GM21786 (cell line): ENCODE measurements at regions not wholly inside any gene's neighbourhood (a gene's known extent, or its start where the extent isn't known, plus 50 kb on each side); places are given as distances from the start of the nearest gene placed in this dataset.
A peak's percentile ranks its signal among the peaks of the same experiment; 100 is the strongest.

Source experiments
- ATAC-seq: cut with Tn5 transposase; IDR thresholded peaks from one replicate; pipeline ENCODE4 v1.9.1; 2021; ENCODE audit not compliant: unreplicated experiment

DNA sequence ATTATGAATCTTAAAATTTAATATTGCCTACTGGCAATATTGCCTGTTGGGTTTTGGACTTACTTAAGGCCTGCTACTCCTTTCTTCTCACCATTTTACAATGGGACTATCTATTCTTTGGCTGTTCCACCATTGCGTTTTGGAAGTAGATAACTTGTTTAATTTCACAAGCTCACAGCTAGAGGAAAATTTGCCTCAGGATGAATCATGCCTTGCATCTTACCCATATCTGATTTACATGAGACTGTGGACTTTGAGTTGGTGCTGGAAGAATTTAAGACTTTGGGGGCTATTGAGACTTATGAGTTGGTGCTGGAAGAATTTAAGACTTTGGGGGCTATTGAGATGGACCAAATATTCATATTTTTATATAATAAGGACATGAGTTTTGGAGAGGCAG lies 662.6 kb downstream of the METTL15 start:
- ATAC-seq, result no peak

DNA sequence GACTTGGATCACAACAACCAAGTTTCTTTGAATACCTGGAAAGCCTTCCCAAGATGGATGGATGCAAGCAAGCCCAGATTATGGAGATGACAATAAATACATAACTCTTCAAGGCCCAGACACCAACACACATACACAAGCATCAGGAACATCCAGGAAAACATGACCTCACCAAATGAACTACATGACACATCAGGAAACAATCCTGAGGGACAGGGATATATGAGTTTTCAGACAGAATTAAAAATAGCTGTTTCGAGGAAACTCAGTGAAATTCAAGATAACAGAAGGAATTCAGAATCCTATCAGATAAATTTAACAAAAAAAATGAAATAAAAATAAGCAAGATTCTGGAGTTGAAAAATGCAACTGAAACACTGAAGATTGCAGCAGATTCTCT lies 659.4 kb downstream of the METTL15 start:
- ATAC-seq, result no peak

GRCh38 chr11:28763876-28764275 lies 655.7 kb downstream of the METTL15 start:
- no peak for ATAC-seq

- no peak for ATAC-seq
Observed at GRCh38 chr11:28763151-28763550, 655.0 kb downstream of the METTL15 start.

GRCh38 chr11:28760676-28761390 lies 652.6 kb downstream of the METTL15 start:
- ATAC-seq, result no peak

DNA sequence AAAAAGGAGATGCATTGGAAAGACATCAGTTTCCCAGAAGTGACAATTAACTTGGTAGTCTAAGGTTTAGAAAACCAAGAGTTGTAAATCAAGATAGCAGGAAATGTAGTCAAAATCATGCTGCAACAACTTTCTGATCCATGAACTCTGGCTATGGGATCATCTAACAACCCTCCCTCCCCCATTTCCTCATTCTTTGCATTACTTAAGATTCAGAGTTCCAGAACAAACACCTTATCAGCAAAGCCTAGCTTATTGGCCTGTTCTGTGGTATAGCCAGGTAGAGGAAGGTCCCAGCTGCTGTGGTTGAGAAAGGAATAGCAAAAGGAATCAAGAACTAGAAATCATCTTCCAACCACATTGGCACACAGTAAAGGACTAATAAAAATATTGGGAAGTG lies 651.1 kb downstream of the METTL15 start:
- ATAC-seq, result no peak

- no peak for ATAC-seq
Observed at GRCh38 chr11:28757725-28758515, 649.7 kb downstream of the METTL15 start.

DNA sequence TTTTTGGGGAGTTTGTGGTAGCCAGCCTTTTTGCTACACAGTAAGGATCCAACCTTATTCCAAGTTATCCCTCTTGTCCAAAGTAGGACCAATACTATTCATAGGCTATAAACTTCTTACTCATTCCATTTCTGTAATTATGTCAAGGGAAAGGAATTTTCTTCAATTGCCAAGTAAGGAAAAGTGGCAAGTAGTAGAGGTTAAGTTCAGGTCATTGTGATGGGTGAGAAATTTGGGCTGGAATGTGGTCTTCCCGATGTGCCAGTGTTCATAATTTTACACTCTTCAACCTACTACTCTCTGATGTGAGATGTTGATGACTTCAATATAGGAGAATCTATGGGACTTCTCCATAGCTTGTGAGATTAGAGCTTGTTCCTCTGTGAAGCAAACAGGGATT lies 648.8 kb downstream of the METTL15 start:
- no peak for ATAC-seq

DNA sequence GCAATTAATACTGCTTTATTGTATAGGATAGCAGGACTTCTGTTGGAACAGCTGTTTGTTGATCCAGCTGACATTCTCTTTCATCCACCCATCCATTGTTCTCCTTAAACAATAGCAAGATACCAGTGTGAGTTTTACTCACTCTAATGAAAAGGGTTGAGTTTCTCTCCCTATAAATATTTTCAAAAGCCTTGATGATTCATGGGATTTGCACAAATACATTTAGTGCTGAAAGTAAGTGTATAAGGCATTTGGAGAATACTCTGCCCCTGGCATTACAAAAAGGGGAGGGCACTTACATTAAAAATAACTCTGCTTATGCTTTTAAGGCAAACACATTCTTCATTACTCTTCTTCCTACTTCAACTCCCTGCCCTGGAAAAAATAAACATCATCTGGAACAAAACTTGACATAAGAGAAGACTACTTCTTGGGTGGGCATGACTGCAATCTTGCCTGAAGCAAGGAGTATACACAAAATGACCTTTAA lies 634.9 kb downstream of the METTL15 start:
- ATAC-seq, result no peak

- no peak for ATAC-seq
Observed at GRCh38 chr11:28739489-28740280, 631.5 kb downstream of the METTL15 start.

GRCh38 chr11:28738549-28738948 lies 630.4 kb downstream of the METTL15 start:
- ATAC-seq, result no peak

DNA sequence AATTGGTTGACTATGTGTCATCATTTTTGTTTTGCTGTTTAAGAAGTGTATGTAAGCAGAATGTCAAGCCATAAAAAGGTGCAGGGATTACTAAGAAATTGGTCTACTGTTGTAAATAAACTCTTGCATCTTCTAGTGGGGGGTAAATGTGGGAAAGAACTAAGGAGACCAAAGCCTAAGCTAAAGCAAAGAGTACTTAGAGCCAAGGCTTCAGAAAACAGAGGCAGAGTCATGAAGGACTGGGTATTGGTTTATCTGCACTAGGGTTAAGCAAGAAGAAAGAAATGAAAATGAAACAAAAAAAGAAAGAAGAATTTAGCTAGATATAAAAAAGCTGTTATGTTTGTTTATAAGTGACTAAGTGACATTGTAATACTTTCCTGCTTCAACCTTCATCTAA lies 628.1 kb downstream of the METTL15 start:
- ATAC-seq, result no peak

- ATAC-seq, result no peak
Observed at GRCh38 chr11:28735511-28735910, 627.3 kb downstream of the METTL15 start.

GRCh38 chr11:28730889-28731288 lies 622.7 kb downstream of the METTL15 start:
- ATAC-seq, result peak; percentile 45

GRCh38 chr11:28730336-28730735 lies 622.1 kb downstream of the METTL15 start:
- ATAC-seq, result no peak

DNA sequence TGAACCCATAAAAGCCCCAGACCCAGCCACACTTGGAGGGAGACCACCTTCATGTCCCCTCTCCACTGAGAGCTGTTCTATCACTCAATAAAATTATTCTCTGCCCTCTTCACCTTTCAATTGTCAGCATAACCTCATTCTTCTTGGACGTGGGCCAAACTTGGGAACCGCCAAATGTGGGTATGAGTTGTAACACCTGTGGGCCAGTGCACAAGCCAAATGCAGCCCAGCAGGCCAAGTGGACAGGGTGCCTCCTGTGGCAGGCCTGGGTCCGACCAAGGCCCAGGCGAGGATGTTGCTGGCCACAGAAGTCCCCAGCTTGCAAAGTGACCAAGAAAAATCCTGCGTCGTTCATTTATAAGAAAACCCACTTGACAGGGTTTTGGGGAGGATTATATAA lies 621.2 kb downstream of the METTL15 start:
- no peak for ATAC-seq

GRCh38 chr11:28728666-28729065 lies 620.5 kb downstream of the METTL15 start:
- no peak for ATAC-seq

- ATAC-seq, result no peak
Observed at GRCh38 chr11:28727254-28727653, 619.1 kb downstream of the METTL15 start.

GRCh38 chr11:28726432-28726831 lies 618.2 kb downstream of the METTL15 start:
- ATAC-seq, result no peak

- no peak for ATAC-seq
Observed at GRCh38 chr11:28715726-28716125, 607.5 kb downstream of the METTL15 start.

DNA sequence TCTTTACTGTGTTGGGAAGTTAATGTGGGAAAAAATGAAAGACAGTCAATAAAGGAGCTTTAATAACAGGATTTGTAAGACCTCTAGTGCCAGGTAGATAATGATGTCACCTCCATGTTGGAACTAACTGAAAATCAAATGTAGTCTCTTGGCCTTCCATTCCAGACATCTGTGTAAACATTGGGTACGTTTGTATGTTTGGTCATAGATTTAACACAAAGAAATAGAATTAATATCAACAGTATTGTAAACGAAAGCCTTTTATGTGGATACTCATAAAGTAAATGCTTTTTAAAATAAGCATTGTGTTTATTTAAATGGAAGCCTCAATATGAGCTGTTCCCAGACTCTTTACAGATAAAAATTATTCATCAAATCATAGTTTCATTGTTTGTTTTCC lies 605.7 kb downstream of the METTL15 start:
- ATAC-seq, result no peak

GRCh38 chr11:28708075-28708474 lies 599.9 kb downstream of the METTL15 start:
- no peak for ATAC-seq
